Uterus (tissue), 2 donors: ENCODE measurements at regions not wholly inside any gene's neighbourhood (a gene's known extent, or its start where the extent isn't known, plus 50 kb on each side); places are given as distances from the start of the nearest gene placed in this dataset.

ENCODE experiments used
- POLR2A ChIP-seq, 2 donors: fragments of 450-650 bp; IDR thresholded peaks; one replicate each; pipeline ENCODE4 v1.6.1; 2016; ENCODE audit warnings: antibody characterized with exemption in 2 of 2, mild to moderate bottlenecking in 1 of 2, moderate library complexity in 1 of 2
- TF ChIP-seq, protein P1 (sequence below), 4 experiments: fragments of 200-600 bp in 2 of 4; fragments of 450-650 bp in 2 of 4; sonication (generic) in 2 of 4; IDR thresholded peaks; one replicate each; pipeline ENCODE4 v1.5.1; 2016 to 2019; ENCODE audit warnings: antibody characterized with exemption in 4 of 4, mild to moderate bottlenecking in 2 of 4, moderate library complexity in 1 of 4

- TF ChIP-seq POLR2A (IDR thresholded peaks at IDR 0.05), result no peak
- TF ChIP-seq, protein P1, sequence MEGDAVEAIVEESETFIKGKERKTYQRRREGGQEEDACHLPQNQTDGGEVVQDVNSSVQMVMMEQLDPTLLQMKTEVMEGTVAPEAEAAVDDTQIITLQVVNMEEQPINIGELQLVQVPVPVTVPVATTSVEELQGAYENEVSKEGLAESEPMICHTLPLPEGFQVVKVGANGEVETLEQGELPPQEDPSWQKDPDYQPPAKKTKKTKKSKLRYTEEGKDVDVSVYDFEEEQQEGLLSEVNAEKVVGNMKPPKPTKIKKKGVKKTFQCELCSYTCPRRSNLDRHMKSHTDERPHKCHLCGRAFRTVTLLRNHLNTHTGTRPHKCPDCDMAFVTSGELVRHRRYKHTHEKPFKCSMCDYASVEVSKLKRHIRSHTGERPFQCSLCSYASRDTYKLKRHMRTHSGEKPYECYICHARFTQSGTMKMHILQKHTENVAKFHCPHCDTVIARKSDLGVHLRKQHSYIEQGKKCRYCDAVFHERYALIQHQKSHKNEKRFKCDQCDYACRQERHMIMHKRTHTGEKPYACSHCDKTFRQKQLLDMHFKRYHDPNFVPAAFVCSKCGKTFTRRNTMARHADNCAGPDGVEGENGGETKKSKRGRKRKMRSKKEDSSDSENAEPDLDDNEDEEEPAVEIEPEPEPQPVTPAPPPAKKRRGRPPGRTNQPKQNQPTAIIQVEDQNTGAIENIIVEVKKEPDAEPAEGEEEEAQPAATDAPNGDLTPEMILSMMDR (IDR thresholded peaks at IDR 0.05), result no peak
Observed at GRCh38 chr15:66846811-66847210, 144.8 kb downstream of the SMAD6 start.
